ENCODE measurements at regions not wholly inside any gene's neighbourhood (a gene's known extent, or its start where the extent isn't known, plus 50 kb on each side); places are given as distances from the start of the nearest gene placed in this dataset.

GRCh38 chr9:108621991-108622855, 233.6 kb downstream of the ACTL7B start:
- no peak for DNase-seq (ENCODE audit: low read depth in 4 of 4, low spot score in 2 of 4)

GRCh38 chr9:108620767-108621166, 235.0 kb downstream of the ACTL7B start:
- no peak for DNase-seq (ENCODE audit: low read depth in 4 of 4, low spot score in 2 of 4)

DNA sequence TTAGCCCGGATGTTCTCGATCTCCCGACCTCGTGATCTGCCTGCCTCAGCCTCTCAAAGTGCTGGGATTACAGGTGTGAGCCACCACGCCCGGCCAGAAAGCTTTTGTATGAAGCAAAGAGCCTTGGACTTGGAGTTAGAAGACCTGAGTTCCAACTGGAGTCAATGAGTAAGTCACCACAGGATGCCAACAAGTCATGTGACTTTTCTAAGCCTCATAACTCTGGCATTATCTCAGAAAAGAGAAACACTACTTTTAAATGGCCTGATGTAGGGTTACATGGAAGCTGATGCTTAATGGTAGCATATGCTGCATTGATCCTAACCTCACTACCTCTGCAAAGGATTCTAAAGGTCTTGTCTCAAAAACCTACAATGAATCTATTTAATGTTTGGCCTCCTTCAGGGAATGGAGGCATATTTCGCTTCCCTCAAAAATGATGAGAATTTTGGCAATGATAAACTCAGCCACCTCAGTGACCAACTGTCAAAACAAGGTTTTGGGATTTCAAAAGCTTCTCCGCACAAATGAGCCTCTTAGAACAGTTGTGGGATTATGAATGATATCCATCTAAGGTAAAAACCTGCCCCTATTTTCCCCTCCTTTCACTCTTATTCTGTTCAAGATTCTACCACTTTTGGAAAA, 236.8 kb downstream of the ACTL7B start:
- DNase-seq (ENCODE audit: low read depth in 4 of 4, low spot score in 2 of 4) = no peak

GRCh38 chr9:108617676-108618075, 238.1 kb downstream of the ACTL7B start:
- no peak for DNase-seq (ENCODE audit: low read depth in 4 of 4, low spot score in 2 of 4)

DNA sequence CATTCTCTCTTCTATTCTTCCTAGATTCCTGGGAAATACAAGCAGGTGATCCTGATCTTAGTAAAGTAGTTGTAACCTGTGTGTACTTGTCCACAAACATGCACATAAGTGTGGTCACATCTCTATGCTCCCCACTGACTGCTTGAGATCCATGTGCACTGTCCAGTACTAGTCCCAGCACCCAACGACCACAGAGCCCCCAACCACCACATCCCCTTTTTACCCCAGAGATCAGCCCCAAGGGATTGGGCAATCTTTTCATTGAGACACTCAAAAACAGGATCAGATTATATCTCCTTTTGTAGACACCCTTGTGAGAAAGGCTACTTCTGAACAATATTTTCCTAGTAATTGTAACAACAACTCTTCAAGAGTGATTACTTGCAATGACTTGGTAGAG, 240.6 kb downstream of the ACTL7B start:
- no peak for DNase-seq (ENCODE audit: low read depth in 4 of 4, low spot score in 2 of 4)

- no peak for DNase-seq (ENCODE audit: low read depth in 4 of 4, low spot score in 2 of 4)
These were observed 243.3 kb downstream of the ACTL7B start for GRCh38 chr9:108612513-108612912.

GRCh38 chr9:108609897-108610253, 245.9 kb downstream of the ACTL7B start:
- DNase-seq (ENCODE audit: low read depth in 4 of 4, low spot score in 2 of 4) = no peak

DNA sequence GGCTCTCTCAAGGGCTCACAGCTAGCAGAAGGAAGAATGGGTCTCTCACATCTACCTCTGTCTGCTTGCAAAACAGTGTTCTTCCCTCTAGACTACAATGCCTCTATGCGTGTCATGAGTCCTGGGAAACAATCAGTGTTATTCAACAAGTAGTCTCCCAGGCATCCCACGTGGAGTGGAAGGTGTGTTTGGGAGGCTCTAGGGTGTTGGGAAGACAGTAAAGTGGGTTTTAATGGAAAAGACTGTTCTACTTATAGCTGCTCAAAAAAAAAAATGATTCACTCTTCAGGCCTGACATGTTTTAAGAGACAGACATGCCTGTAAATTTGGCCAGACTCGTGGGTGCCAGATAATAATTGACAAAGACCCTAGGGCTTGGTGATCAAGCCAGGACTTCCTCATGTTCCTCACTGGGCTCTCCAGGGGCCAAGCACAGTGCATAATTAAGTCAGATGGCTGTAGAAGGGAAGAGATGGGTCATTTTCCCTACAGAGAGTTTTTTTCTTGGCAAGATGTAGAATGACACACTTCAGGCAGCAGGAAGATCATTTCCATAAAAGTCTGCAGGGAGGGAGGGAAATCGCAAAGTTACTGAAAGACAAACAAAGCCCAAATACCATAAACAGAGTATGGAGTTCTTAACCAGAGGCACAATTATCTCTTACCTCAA, 246.4 kb downstream of the ACTL7B start:
- DNase-seq (ENCODE audit: low read depth in 4 of 4, low spot score in 2 of 4) = no peak

DNA sequence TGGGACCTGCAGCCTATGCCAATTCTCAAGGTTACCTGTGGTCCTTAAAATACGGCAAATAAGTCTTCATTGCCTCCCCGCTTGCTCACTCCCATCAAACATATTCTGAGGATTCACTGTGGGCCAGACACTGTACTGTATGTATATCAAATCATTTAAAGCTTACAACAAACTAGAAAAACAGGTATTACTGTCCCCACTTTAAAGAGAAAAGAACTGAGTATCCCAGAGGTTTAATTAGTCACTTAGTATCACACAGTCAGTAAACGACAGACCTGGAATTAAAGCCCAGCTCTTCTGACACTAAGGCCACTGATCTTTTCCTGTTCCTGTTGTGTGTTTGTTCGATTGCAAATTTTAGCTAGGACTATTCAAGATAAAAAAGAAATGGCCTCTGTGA, 248.2 kb downstream of the ACTL7B start:
- DNase-seq (ENCODE audit: low read depth in 4 of 4, low spot score in 2 of 4) = no peak

DNA sequence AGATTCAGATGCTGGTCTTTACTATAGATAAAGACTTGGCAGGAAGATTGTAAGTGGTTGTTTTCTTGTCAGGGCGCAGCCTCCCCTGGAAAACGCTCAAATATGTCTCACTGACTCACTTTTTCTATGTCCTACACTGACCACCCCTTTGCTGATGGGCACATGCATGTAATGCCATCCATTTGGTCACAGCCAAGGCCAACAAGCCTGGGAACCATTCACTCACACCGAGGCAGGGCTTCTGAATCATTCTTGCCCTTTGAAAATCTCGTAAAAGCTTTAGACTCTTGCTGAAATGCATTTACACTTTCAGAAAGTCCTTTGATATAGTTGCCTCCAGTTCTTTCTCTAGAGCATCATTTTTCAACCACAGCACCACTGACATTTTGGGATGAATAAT, 249.4 kb downstream of the ACTL7B start:
- no peak for DNase-seq (ENCODE audit: low read depth in 4 of 4, low spot score in 2 of 4)

DNA sequence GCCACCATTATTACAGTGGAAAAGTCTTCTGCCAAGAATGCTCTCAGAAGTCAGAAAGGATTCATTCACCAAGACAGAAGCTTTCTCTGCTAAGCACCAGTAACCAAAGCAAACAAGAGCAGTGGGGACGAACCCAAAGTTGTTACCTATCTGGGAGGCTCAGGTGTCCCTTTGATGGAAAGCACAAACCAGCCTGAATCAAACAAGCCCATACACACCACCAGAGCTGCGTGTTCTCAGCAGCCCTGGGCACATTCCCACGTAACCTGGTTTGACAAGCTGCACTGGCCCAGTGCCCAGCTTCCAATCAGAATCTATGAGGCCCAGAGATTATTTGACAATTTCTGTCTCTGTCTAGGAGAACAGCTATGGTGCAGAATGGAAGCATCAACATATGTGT, 252.6 kb downstream of the ACTL7B start:
- no peak for DNase-seq (ENCODE audit: low read depth in 4 of 4, low spot score in 2 of 4)

DNA sequence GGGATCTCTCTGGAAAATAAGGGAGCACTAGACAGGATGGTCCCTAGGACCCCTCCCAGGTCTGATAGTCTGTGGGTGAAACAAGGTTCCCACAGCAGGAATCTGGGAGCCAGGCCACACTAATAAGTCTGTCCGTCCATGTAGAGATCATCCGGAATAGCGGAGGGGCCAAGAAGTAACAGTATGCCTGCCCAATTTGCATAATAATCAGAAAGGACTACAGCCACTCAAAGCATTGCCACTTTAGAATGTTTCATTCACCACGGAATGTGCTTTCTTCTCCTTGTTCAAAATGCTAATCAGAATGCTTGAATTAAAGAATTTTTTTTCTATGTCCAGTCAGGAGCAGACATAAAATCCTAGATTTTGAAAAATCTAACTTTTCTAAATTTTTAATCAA, 254.9 kb downstream of the ACTL7B start:
- DNase-seq (ENCODE audit: low read depth in 4 of 4, low spot score in 2 of 4) = no peak

GRCh38 chr9:108599571-108599970, 256.2 kb downstream of the ACTL7B start:
- no peak for DNase-seq (ENCODE audit: low read depth in 4 of 4, low spot score in 2 of 4)

GRCh38 chr9:108591121-108591520, 264.7 kb downstream of the ACTL7B start:
- no peak for DNase-seq (ENCODE audit: low read depth in 4 of 4, low spot score in 2 of 4)

DNA sequence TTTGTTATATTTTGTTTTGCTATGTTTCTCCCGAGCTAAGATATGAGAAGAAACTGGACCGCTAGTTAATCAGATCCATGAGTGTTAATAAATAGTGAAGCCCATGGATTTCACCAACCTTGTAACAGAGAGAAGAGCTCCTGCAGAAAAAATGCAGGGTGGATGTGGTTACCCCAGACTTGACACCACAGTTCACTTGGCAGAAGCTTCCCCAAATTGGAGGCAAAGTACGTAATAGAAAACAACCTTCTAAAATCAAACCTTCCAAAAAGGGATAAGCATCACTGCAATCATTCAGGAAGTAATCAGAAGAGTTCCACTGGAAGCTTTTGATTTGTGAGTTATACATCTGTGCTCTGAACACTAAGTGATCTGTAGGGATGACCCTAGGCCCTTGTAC, 267.5 kb downstream of the ACTL7B start:
- no peak for DNase-seq (ENCODE audit: low read depth in 4 of 4, low spot score in 2 of 4)

- DNase-seq (ENCODE audit: low read depth in 4 of 4, low spot score in 2 of 4) = no peak
These were observed 269.2 kb downstream of the ACTL7B start for GRCh38 chr9:108586471-108587139.

GRCh38 chr9:108584860-108585259, 270.9 kb downstream of the ACTL7B start:
- DNase-seq (ENCODE audit: low read depth in 4 of 4, low spot score in 2 of 4) = no peak

DNA sequence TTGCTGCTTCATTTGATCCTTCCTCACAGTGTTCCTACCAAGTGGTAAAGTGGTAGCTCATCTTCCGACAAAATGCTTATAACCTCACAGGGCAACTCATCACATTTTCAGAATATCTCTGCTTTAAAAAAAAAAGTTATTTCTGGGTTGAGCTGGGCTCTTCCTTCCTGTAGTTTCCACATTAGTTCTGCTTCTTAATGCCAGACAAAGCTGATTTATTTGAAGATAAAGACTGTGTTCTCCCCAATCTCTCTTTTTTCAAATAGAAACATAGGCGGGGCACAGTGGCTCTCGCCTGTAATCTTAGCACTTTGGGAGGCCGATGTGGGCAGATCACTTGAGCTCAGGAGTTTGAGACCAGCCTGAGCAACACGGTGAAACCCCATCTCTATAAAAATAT, 273.1 kb downstream of the ACTL7B start:
- no peak for DNase-seq (ENCODE audit: low read depth in 4 of 4, low spot score in 2 of 4)

DNA sequence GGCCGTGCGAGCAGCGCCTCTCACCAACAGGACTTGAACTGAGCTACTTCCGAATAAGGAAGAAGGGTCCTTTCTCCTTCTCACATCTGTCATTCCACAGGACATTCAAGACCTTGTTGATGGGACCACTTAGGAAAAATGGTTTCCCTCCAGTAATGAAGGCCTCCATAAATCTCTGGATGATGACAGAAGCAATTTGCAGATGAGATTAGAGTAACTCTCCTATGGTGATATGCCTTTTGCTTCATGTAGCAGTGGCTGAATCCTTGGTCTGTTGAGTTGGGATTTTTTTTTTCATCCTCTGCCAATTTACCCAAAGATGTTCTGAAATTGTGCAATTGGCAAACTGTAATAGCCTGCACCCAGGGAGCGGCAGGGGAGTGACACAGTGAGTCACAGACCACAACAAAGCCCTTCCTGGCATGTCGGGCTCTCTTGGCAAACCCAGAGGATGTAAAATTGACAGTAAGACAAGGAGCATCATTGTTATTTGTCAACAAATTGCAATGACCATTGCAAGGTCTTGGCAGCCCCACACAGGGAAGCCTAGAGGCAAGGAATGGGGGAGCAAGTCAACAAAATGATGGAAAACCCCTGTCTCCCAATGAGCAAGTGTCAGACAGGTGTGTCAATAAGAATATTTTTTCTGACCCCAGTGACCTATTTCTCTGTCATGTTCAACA, 275.9 kb downstream of the ACTL7B start:
- no peak for DNase-seq (ENCODE audit: low read depth in 4 of 4, low spot score in 2 of 4)

- no peak for DNase-seq (ENCODE audit: low read depth in 4 of 4, low spot score in 2 of 4)
These were observed 280.5 kb downstream of the ACTL7B start for GRCh38 chr9:108575276-108575675.

- DNase-seq (ENCODE audit: low read depth in 4 of 4, low spot score in 2 of 4) = no peak
These were observed 286.2 kb downstream of the ACTL7B start for GRCh38 chr9:108569624-108570023.

All from left renal cortex interstitium (tissue), 4 donors.